ENCODE measurements at regions not wholly inside any gene's neighbourhood (a gene's known extent, or its start where the extent isn't known, plus 50 kb on each side); places are given as distances from the start of the nearest gene placed in this dataset.
"Not testable (repeated sequence)": the region's sequence is repeated elsewhere in the genome, so short reads cannot be mapped to it uniquely, and the experiment has no call there.

DNA sequence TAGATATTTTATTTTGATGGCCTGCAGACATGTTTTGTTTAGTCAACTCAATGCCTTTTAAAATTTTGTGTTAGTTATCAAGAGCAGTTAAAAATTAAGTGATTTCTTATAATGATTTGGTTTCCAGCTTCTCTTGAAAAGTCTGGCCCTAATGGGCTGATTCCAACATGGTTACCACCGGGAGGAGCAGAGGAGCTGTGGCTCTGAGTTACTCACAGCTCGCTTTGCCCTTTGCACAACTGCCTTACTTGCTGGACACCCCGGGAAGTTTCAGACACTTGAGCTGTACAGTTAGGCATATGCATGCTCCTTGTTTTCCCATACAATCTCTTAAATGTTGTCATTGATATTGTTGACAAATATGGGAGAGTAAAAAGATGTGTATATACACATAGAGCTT lies 173.1 kb upstream of the MMS22L start:
- DNase-seq: no peak

DNA sequence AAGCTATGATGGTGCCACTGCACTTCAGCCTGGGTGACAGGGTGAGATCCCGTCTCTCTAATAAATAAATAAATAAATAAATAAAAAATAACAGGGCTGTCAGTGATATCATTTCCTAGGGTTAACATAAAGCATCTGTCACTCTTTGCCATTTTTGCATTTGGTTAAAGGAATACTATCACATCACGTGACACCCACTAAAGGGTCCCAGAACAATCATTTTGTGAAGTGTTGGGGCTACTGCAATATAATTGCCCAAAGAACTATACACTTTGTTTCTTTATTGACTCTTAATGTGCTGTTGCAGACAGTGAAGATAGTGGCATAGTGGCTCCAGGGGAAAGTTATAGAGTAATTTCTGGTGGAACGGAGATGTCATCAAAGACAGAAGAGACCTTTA lies 176.5 kb upstream of the MMS22L start:
- DNase-seq: no peak

- DNase-seq: no peak
These were observed 177.0 kb upstream of the MMS22L start for GRCh38 chr6:97459986-97460385.

DNA sequence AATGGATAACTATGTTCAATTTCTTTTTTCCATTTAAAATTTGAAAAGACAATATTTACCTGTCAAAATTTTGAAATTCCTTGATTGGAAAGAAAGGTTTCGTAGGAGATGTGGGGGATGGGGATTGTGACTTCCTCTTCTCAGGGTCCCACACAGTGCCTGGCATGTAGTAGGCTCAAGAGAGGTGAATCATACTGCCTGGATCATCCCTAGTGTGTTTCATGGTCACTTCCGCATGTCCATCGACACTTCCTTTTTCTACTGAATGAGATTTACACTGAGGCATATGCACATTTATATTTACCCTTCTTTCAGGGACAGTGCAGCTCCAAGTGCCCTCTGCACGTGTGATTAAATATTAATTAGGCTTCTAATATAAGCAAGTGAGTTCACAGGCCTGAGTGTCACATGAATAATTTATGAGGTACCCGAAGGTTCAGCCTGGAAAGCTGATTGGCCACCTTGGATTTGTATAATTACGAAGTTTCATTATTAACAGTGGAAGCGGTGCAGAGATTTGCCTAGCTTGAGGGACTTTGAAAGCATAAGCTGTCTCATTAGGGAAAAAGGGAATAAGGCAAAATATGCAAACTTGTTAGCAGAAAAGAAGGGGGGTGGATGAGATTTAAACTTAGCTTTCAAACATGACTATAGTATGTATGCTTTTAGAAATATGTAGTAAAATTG lies 177.5 kb upstream of the MMS22L start:
- no peak for DNase-seq

DNA sequence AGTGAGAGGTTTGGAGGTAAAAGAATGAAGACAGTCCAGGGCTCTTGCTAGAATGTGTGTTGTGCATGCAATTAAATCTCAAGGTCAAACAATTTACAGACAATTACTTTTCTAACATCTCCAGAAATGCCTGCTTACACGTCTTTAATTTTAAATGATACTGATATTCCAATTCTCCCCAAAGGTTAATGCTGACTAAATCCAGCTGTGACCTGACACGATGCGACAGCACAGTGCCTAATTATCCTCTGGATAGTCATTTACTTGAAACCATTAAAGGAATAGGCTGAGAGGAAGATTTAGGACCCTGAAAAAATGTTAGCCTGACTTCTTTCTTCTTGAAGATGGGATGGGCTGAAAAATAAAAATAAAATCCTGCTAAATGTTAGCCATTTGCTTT lies 178.2 kb upstream of the MMS22L start:
- DNase-seq: no peak

DNA sequence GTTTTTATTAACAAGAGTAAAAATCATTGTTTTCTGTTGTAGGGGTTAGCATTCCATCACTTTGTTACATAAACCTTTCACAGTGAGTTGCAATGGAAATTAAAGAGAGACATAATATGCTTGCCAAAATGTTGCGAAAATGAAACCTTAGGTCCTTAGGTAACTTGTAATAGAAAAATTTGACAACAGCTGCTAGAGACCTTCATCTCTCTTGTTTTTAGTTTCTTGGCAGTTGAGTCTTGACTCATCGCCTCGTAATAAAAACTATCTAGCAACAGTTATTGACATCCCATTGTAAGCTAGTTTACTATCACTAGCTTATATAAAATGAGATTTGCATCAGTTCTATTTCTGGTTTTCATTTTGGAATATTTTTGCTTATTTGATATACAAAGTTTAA lies 179.0 kb upstream of the MMS22L start:
- no peak for DNase-seq

GRCh38 chr6:97462938-97463598 lies 180.1 kb upstream of the MMS22L start:
- DNase-seq: no peak

GRCh38 chr6:97465877-97466561 lies 183.0 kb upstream of the MMS22L start:
- no peak for DNase-seq

DNA sequence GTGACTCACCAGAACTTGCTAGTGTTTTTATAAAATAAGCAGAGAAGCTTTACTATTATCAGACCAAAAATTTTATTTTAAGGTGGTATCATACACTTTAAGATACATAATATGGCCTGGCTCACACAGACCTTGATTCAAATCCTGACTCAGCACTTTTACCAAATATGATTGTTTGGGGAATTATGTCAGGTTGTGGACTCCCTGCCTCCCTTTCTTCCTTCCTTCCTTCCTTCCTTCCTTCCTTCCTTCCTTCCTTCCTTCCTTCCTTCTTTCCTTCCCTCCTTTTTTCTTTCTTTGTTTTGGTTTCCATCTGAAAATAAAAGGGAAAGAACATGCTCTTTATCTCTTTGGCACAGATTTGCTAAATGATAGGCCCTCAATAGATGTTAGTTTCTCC lies 186.0 kb upstream of the MMS22L start:
- DNase-seq: no peak

GRCh38 chr6:97469451-97469850 lies 186.4 kb upstream of the MMS22L start:
- no peak for DNase-seq

GRCh38 chr6:97470322-97470721 lies 187.3 kb upstream of the MMS22L start:
- DNase-seq: no peak

DNA sequence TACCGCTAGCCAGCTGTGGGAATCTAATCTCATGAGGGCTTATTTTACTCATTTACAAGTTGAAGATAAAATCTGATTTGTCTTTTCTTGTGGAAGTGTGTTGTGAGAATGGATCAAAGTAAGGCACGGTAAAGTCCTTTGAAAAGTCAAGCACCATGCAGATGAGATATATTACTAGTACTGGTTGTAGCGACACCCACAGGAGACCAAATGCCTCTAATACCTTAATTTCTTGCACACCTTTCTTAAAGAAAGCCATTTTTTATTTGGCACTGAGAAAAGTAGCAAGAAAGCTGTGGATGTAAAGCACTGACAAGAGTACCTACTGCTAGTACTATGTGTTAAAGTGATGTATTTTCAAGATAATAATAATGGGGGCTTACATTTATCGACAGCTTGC lies 191.0 kb upstream of the MMS22L start:
- no peak for DNase-seq

DNA sequence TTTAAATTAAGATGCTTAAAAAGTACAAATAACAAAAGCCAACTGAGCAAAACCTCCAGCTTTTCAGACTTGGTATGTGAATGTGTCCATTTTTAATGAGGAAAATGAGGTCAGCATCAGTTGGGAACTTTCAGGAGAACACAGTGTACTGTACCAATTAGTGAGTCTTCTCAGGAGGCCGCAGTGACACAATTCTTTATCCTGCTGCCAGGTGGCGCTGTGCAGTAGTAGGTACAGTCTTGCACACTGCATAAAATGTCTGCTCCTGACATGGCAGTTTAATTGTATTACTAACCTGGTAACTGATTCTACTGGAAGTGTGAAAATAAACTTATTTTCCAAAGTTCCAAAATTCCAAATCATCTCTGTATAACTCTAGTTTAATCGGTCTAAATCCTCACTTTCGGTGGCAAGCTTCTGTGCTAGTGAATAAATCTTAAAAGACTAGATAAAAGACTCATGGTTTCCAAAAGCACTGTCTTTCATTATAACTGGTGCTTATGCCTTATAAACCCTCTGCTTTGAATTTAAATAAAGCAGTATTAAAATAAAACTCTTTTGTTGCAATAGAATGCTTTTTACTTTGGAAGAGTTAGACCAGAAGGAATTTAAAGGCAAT lies 214.8 kb upstream of the MMS22L start:
- DNase-seq: peak; percentile 28 to 49

DNA sequence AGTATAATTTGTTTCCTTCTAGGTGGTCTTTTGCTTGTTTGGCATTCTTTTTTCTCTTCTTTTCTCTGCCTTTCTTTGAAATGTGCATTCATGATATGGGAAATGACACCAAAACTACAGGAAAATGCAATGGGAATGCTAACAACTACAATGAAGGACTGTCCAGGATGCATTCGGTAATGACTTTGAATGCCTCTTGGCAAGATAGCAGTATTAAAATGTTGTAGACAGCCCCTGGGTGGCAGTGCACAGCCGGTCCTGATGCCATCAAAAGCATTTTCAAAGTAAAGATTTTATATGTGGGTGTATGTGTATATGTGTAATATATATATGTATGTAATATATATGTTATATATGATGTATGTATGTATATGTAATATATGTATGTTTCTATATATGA lies 218.8 kb upstream of the MMS22L start:
- no peak for DNase-seq

- no peak for DNase-seq
These were observed 225.6 kb upstream of the MMS22L start for GRCh38 chr6:97508646-97509045.

DNA sequence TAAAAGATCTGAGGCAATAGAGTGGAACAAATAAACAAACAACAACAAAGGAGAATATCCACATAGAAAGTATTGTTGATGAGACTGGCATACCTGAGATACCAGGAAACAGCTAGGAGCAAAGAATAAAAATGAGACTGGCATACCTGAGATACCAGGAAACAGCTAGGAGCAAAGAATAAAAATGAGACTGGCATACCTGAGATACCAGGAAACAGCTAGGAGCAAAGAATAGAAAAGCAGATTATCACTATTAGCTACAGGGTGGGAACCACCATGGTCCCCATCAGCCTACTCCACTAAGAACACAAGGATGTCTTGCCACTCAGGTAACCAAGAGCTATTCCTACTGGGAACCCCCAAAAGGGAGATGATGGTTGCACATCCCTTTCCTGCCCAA lies 230.2 kb upstream of the MMS22L start:
- not testable (repeated sequence) for DNase-seq

DNA sequence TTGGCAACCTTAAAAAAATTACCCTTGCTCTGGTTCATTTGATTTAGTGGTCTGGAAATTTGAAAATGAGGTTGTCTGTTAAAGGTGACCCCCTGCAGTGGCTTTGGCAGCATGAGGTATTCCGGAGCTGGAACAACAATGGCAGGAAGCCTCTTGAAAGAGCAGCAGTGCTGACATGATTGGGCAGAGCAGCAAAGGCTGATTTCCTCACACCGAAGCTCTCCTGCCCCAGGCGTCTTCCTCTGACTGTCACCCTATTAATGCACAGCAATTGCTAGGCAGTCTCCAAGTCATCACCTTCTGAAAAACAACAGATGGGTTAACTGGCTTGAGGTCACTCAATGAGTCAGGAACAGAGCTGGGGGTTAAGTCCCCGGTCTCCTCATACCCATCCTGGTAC lies 241.8 kb upstream of the MMS22L start:
- peak in 1 of 2 donors; percentile 1 for DNase-seq

DNA sequence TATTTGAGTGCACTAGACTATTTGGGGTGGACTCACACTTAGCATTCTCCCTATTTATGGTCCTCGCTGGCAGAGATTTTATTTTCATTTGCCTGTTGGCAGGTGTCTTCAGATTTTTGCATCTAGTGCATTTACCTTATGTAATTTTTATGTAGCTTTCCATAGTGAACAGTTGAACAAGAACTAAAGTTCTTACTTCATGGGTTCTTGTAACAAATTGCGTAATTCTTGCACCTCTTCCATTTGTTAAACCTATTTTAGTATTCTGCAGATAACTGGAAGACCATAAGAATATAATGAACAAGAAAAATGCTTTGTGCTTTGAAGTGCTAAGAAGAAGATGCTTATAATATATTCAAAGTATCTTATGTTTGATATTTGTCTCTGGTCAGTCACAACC lies 252.8 kb upstream of the MMS22L start:
- DNase-seq: no peak

DNA sequence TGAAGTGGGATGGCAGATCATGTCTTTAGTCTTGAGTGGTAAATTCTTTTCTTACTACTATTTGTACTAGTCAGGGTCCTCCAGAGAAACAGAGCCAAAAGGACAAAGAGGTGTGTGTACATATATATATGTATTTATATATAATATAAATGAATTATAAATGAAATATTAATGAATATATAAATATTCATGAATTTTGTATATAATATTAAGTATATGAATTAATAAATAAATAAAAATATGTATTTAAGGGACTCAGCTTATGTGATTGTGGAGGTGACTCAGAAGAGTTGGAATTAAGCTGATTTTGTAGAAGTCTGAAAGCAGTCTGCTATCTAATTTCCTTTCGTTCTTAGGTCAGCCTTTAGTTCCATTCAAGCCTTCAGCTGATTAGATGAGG lies 265.3 kb upstream of the MMS22L start:
- no peak for DNase-seq

- DNase-seq: no peak
These were observed 274.3 kb upstream of the MMS22L start for GRCh38 chr6:97557355-97557754.

- DNase-seq: no peak
These were observed 280.5 kb upstream of the MMS22L start for GRCh38 chr6:97563529-97563928.

GRCh38 chr6:97572943-97573342 lies 289.9 kb upstream of the MMS22L start:
- no peak for DNase-seq

- peak in 1 of 2 donors; percentile 3 for DNase-seq
These were observed 303.3 kb upstream of the MMS22L start for GRCh38 chr6:97586344-97586743.
